ENCODE measurements at regions not wholly inside any gene's neighbourhood (a gene's known extent, or its start where the extent isn't known, plus 50 kb on each side); places are given as distances from the start of the nearest gene placed in this dataset.

- H4K12ac ChIP-seq (ENCODE audit: low read depth, low read length): no peak overlapping the region
- no peaks in the 10 kb centered on the region for H3K36me3 ChIP-seq (ENCODE audit: control insufficient read depth in 1 of 2, insufficient read depth in 2 of 2, low read length in 2 of 2)
- no peak overlapping the region for H3K9ac ChIP-seq (ENCODE audit: low read length)
- no peak overlapping the region for H3K23ac ChIP-seq (ENCODE audit: low read length)
- H2BK120ac ChIP-seq (ENCODE audit: insufficient read depth, low read length, poor library complexity): no peak overlapping the region
- no peaks in the 10 kb centered on the region for H3K27me3 ChIP-seq (ENCODE audit: insufficient read depth, low read length)
- H2BK5ac ChIP-seq (ENCODE audit: low read depth, low read length, poor library complexity): no peak overlapping the region
- no peak overlapping the region for H3K4ac ChIP-seq (ENCODE audit: low read depth, low read length)
- H4K8ac ChIP-seq (ENCODE audit: low read depth, low read length): no peak overlapping the region
- H3K4me1 ChIP-seq (ENCODE audit: control insufficient read depth in 1 of 2, insufficient read depth in 2 of 2, low read length in 2 of 2): no peaks in the 10 kb centered on the region
- H2BK12ac ChIP-seq (ENCODE audit: low read length): no peak overlapping the region
- no peak overlapping the region for H4K91ac ChIP-seq (ENCODE audit: low read depth, low read length)
- no peak overlapping the region for H2AK5ac ChIP-seq (ENCODE audit: low read length)
- H3K79me1 ChIP-seq (ENCODE audit: low read length): no peaks in the 10 kb centered on the region
- H3K4me2 ChIP-seq (ENCODE audit: low read length): no peak overlapping the region
- no peak overlapping the region for H3K14ac ChIP-seq (ENCODE audit: low read length)
- no peaks in the 10 kb centered on the region for H3K79me2 ChIP-seq (ENCODE audit: control insufficient read depth, insufficient read depth, low read length, poor library complexity)
- DNase-seq: no peak
- no peaks in the 10 kb centered on the region for H3K9me3 ChIP-seq (ENCODE audit: insufficient read depth, low read depth, low read length)
- no peak overlapping the region for H3K4me3 ChIP-seq (ENCODE audit: low read depth, low read length)
- no peak overlapping the region for H3K27ac ChIP-seq (ENCODE audit: low read depth, low read length)
- H3K18ac ChIP-seq (ENCODE audit: low read length): no peak overlapping the region
- no peak overlapping the region for H2AFZ ChIP-seq (ENCODE audit: insufficient read depth, low read length, poor library complexity)
Observed at GRCh38 chr5:165673499-165673898, 2168.1 kb downstream of the MAT2B start.

GRCh38 chr5:165695796-165696195, 2190.4 kb downstream of the MAT2B start:
- no peak overlapping the region for H4K91ac ChIP-seq (ENCODE audit: low read depth, low read length)
- no peak overlapping the region for H2BK120ac ChIP-seq (ENCODE audit: insufficient read depth, low read length, poor library complexity)
- H3K36me3 ChIP-seq (ENCODE audit: control insufficient read depth in 1 of 2, insufficient read depth in 2 of 2, low read length in 2 of 2): no peaks in the 10 kb centered on the region
- no peaks in the 10 kb centered on the region for H3K79me2 ChIP-seq (ENCODE audit: control insufficient read depth, insufficient read depth, low read length, poor library complexity)
- H3K9me3 ChIP-seq (ENCODE audit: insufficient read depth, low read depth, low read length): no peaks in the 10 kb centered on the region
- no CpG with 5 or more reads among the region's 1 CpG for WGBS (ENCODE audit: extremely low coverage, insufficient coverage, insufficient read length)
- no peak overlapping the region for H3K4ac ChIP-seq (ENCODE audit: low read depth, low read length)
- H2AFZ ChIP-seq (ENCODE audit: insufficient read depth, low read length, poor library complexity): no peak overlapping the region
- H2BK12ac ChIP-seq (ENCODE audit: low read length): no peak overlapping the region
- H3K79me1 ChIP-seq (ENCODE audit: low read length): no peaks in the 10 kb centered on the region
- no peak overlapping the region for H2AK5ac ChIP-seq (ENCODE audit: low read length)
- H3K4me2 ChIP-seq (ENCODE audit: low read length): no peak overlapping the region
- no peak overlapping the region for H3K9ac ChIP-seq (ENCODE audit: low read length)
- H4K8ac ChIP-seq (ENCODE audit: low read depth, low read length): no peak overlapping the region
- H4K12ac ChIP-seq (ENCODE audit: low read depth, low read length): no peak overlapping the region
- H3K18ac ChIP-seq (ENCODE audit: low read length): no peak overlapping the region
- H2BK5ac ChIP-seq (ENCODE audit: low read depth, low read length, poor library complexity): no peak overlapping the region
- no peak overlapping the region for H3K4me3 ChIP-seq (ENCODE audit: low read depth, low read length)
- no peak overlapping the region for H3K23ac ChIP-seq (ENCODE audit: low read length)
- no peak for DNase-seq
- no peaks in the 10 kb centered on the region for H3K27me3 ChIP-seq (ENCODE audit: insufficient read depth, low read length)
- H3K14ac ChIP-seq (ENCODE audit: low read length): no peak overlapping the region
- H3K4me1 ChIP-seq (ENCODE audit: control insufficient read depth in 1 of 2, insufficient read depth in 2 of 2, low read length in 2 of 2): no peaks in the 10 kb centered on the region
- no peak overlapping the region for H3K27ac ChIP-seq (ENCODE audit: low read depth, low read length)

DNA sequence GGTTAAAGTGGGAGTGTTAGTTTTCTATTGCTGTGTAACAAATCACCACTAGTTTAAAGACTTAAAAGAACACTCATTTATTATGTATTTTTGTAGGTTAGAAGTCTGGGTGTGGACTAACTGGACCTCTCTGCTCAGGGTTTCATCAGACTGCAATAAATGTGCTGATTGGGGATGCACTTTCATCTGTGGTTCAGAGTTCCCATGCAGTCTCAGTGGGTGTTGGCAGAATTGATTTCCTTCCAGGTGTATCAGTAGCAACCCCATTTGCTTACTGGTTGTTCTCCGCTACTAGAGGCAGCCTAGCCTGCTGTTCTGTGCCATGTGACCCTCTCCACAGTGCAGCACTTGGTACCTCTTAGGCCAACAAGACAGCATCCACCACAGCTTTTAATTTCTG, 2200.5 kb downstream of the MAT2B start:
- Histone ChIP-seq H3K4ac (ENCODE audit: low read depth, low read length) (no peak overlapping the region), H3K9ac (ENCODE audit: low read length) (no peak overlapping the region), H3K36me3 (ENCODE audit: control insufficient read depth in 1 of 2, insufficient read depth in 2 of 2, low read length in 2 of 2) (no peaks in the 10 kb centered on the region), H3K4me2 (ENCODE audit: low read length) (no peak overlapping the region), H2AFZ (ENCODE audit: insufficient read depth, low read length, poor library complexity) (no peak overlapping the region), H3K4me3 (ENCODE audit: low read depth, low read length) (no peak overlapping the region), H3K18ac (ENCODE audit: low read length) (no peak overlapping the region), H3K79me1 (ENCODE audit: low read length) (no peaks in the 10 kb centered on the region), H2AK5ac (ENCODE audit: low read length) (no peak overlapping the region), H3K79me2 (ENCODE audit: control insufficient read depth, insufficient read depth, low read length, poor library complexity) (no peaks in the 10 kb centered on the region), H3K9me3 (ENCODE audit: insufficient read depth, low read depth, low read length) (no peaks in the 10 kb centered on the region), H3K14ac (ENCODE audit: low read length) (no peak overlapping the region), H2BK12ac (ENCODE audit: low read length) (no peak overlapping the region), H3K27ac (ENCODE audit: low read depth, low read length) (no peak overlapping the region), H4K91ac (ENCODE audit: low read depth, low read length) (no peak overlapping the region), H4K8ac (ENCODE audit: low read depth, low read length) (no peak overlapping the region), H2BK5ac (ENCODE audit: low read depth, low read length, poor library complexity) (no peak overlapping the region), H3K23ac (ENCODE audit: low read length) (no peak overlapping the region), H2BK120ac (ENCODE audit: insufficient read depth, low read length, poor library complexity) (no peak overlapping the region), H4K12ac (ENCODE audit: low read depth, low read length) (no peak overlapping the region), H3K27me3 (ENCODE audit: insufficient read depth, low read length) (no peaks in the 10 kb centered on the region), H3K4me1 (ENCODE audit: control insufficient read depth in 1 of 2, insufficient read depth in 2 of 2, low read length in 2 of 2) (no peaks in the 10 kb centered on the region)
- no peak for DNase-seq
- no CpG with 5 or more reads among the region's 1 CpG for WGBS (ENCODE audit: extremely low coverage, insufficient coverage, insufficient read length)

GRCh38 chr5:165712011-165712410, 2206.6 kb downstream of the MAT2B start:
- Histone ChIP-seq H2BK5ac (ENCODE audit: low read depth, low read length, poor library complexity) (no peak overlapping the region), H4K12ac (ENCODE audit: low read depth, low read length) (no peak overlapping the region), H3K36me3 (ENCODE audit: control insufficient read depth in 1 of 2, insufficient read depth in 2 of 2, low read length in 2 of 2) (no peaks in the 10 kb centered on the region), H3K4me3 (ENCODE audit: low read depth, low read length) (no peak overlapping the region), H2AK5ac (ENCODE audit: low read length) (no peak overlapping the region), H4K91ac (ENCODE audit: low read depth, low read length) (no peak overlapping the region), H3K14ac (ENCODE audit: low read length) (no peak overlapping the region), H3K4ac (ENCODE audit: low read depth, low read length) (no peak overlapping the region), H2BK120ac (ENCODE audit: insufficient read depth, low read length, poor library complexity) (no peak overlapping the region), H3K79me1 (ENCODE audit: low read length) (no peaks in the 10 kb centered on the region), H2BK12ac (ENCODE audit: low read length) (no peak overlapping the region), H3K23ac (ENCODE audit: low read length) (no peak overlapping the region), H3K9ac (ENCODE audit: low read length) (no peak overlapping the region), H3K9me3 (ENCODE audit: insufficient read depth, low read depth, low read length) (no peaks in the 10 kb centered on the region), H2AFZ (ENCODE audit: insufficient read depth, low read length, poor library complexity) (no peak overlapping the region), H3K18ac (ENCODE audit: low read length) (no peak overlapping the region), H4K8ac (ENCODE audit: low read depth, low read length) (no peak overlapping the region), H3K4me2 (ENCODE audit: low read length) (no peak overlapping the region), H3K27ac (ENCODE audit: low read depth, low read length) (no peak overlapping the region), H3K79me2 (ENCODE audit: control insufficient read depth, insufficient read depth, low read length, poor library complexity) (no peaks in the 10 kb centered on the region), H3K4me1 (ENCODE audit: control insufficient read depth in 1 of 2, insufficient read depth in 2 of 2, low read length in 2 of 2) (no peaks in the 10 kb centered on the region), H3K27me3 (ENCODE audit: insufficient read depth, low read length) (no peaks in the 10 kb centered on the region)
- no CpG with 5 or more reads among the region's 3 CpGs for WGBS (ENCODE audit: extremely low coverage, insufficient coverage, insufficient read length)
- no peak for DNase-seq

DNA sequence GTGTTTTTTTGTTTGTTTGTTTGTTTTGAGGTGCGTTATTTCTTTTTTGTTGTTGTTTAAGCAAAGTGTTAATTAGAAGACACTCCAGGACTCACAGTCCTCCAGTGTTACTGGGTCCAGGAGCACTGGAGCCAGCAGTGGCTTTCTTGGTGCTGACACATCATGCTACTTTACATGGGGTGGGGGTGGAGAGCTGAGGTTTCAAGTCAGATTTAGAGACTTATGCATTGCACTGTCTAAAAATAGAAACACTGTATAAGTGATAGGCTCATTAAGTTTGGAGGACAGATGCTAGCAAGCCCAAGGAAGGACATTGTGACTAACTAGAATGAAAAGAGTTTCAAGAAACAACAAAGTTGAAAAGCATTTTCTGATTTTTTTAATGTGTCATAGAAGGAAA, 2209.2 kb downstream of the MAT2B start:
- Histone ChIP-seq H3K4me3 (ENCODE audit: low read depth, low read length) (no peak overlapping the region), H3K27me3 (ENCODE audit: insufficient read depth, low read length) (no peaks in the 10 kb centered on the region), H3K4ac (ENCODE audit: low read depth, low read length) (no peak overlapping the region), H3K79me2 (ENCODE audit: control insufficient read depth, insufficient read depth, low read length, poor library complexity) (no peaks in the 10 kb centered on the region), H2AK5ac (ENCODE audit: low read length) (no peak overlapping the region), H3K4me1 (ENCODE audit: control insufficient read depth in 1 of 2, insufficient read depth in 2 of 2, low read length in 2 of 2) (no peaks in the 10 kb centered on the region), H4K91ac (ENCODE audit: low read depth, low read length) (no peak overlapping the region), H3K4me2 (ENCODE audit: low read length) (no peak overlapping the region), H3K9ac (ENCODE audit: low read length) (no peak overlapping the region), H3K14ac (ENCODE audit: low read length) (no peak overlapping the region), H3K18ac (ENCODE audit: low read length) (no peak overlapping the region), H3K9me3 (ENCODE audit: insufficient read depth, low read depth, low read length) (no peaks in the 10 kb centered on the region), H3K27ac (ENCODE audit: low read depth, low read length) (no peak overlapping the region), H2BK120ac (ENCODE audit: insufficient read depth, low read length, poor library complexity) (no peak overlapping the region), H4K8ac (ENCODE audit: low read depth, low read length) (no peak overlapping the region), H3K36me3 (ENCODE audit: control insufficient read depth in 1 of 2, insufficient read depth in 2 of 2, low read length in 2 of 2) (no peaks in the 10 kb centered on the region), H4K12ac (ENCODE audit: low read depth, low read length) (no peak overlapping the region), H2BK5ac (ENCODE audit: low read depth, low read length, poor library complexity) (no peak overlapping the region), H2AFZ (ENCODE audit: insufficient read depth, low read length, poor library complexity) (no peak overlapping the region), H2BK12ac (ENCODE audit: low read length) (no peak overlapping the region), H3K23ac (ENCODE audit: low read length) (no peak overlapping the region), H3K79me1 (ENCODE audit: low read length) (no peaks in the 10 kb centered on the region)
- no peak for DNase-seq
- no CpG with 5 or more reads among the region's 1 CpG for WGBS (ENCODE audit: extremely low coverage, insufficient coverage, insufficient read length)

Measured in trophoblast cell (in vitro differentiated cells and primary cell).